ENCODE measurements at regions not wholly inside any gene's neighbourhood (a gene's known extent, or its start where the extent isn't known, plus 50 kb on each side); places are given as distances from the start of the nearest gene placed in this dataset.

- Histone ChIP-seq H3K4me3 (ENCODE audit: low read depth in 1 of 2, low read length in 2 of 2) (no peak overlapping the region), H3K27ac (ENCODE audit: low read length) (no peak overlapping the region), H3K36me3 (ENCODE audit: insufficient read depth, low read length) (no peaks in the 10 kb centered on the region), H3K4me1 (ENCODE audit: insufficient read depth, low read length) (no peaks in the 10 kb centered on the region), H3K9ac (ENCODE audit: low read depth, low read length) (no peak overlapping the region), H2AFZ (ENCODE audit: low read depth, low read length) (no peak overlapping the region), H4K20me1 (ENCODE audit: insufficient read depth, low read length) (no peaks in the 10 kb centered on the region), H3K27me3 (ENCODE audit: insufficient read depth, low read length, poor library complexity) (peaks cover 24% of the 10 kb centered on the region), H3K4me2 (ENCODE audit: insufficient read depth, low read length) (no peak overlapping the region), H3K9me3 (ENCODE audit: insufficient read depth, low read length, severe bottlenecking) (no peaks in the 10 kb centered on the region), H3K79me2 (ENCODE audit: insufficient read depth, low read length) (no peaks in the 10 kb centered on the region)
- TF ChIP-seq EZH2 (IDR thresholded peaks at IDR 0.05; ENCODE audit: borderline replicate concordance, low read depth, low read length, severe bottlenecking) (no peak), CTCF (IDR thresholded peaks at IDR 0.05; ENCODE audit: borderline replicate concordance, extremely low read depth, low read length, poor library complexity, severe bottlenecking) (no peak)
- ATAC-seq (ENCODE audit: insufficient read depth, low read depth) (no peak), DNase-seq (no peak)
Observed at GRCh38 chr20:4300401-4300800, 51.3 kb upstream of the ADRA1D start.

DNA sequence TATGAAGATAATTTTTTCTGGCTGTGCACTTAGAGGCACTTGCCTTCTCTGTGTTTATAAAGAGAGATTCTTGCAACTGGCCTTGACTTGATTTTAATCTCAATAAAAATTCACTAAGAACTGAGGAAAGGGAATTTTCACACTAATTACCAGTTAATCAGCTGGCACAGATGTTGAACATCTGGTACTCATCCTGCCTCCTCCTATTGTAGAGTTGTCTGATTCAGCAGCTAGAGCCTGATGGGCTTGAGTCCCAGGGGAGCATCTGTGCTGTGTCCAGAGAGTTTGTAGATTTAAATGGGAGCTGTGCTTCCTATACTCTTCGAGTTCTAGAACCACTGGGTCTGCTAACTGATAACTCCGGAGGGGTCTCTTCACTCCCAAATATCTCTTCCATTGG, 50.7 kb upstream of the ADRA1D start:
- Histone ChIP-seq H3K27me3 (ENCODE audit: insufficient read depth, low read length, poor library complexity) (peaks cover 30% of the 10 kb centered on the region), H4K20me1 (ENCODE audit: insufficient read depth, low read length) (no peaks in the 10 kb centered on the region), H3K4me2 (ENCODE audit: insufficient read depth, low read length) (no peak overlapping the region), H3K4me3 (ENCODE audit: low read depth in 1 of 2, low read length in 2 of 2) (no peak overlapping the region), H2AFZ (ENCODE audit: low read depth, low read length) (no peak overlapping the region), H3K36me3 (ENCODE audit: insufficient read depth, low read length) (no peaks in the 10 kb centered on the region), H3K9ac (ENCODE audit: low read depth, low read length) (no peak overlapping the region), H3K27ac (ENCODE audit: low read length) (no peak overlapping the region), H3K9me3 (ENCODE audit: insufficient read depth, low read length, severe bottlenecking) (no peaks in the 10 kb centered on the region), H3K4me1 (ENCODE audit: insufficient read depth, low read length) (no peaks in the 10 kb centered on the region), H3K79me2 (ENCODE audit: insufficient read depth, low read length) (no peaks in the 10 kb centered on the region)
- TF ChIP-seq CTCF (IDR thresholded peaks at IDR 0.05; ENCODE audit: borderline replicate concordance, extremely low read depth, low read length, poor library complexity, severe bottlenecking) (no peak), EZH2 (IDR thresholded peaks at IDR 0.05; ENCODE audit: borderline replicate concordance, low read depth, low read length, severe bottlenecking) (no peak)
- DNase-seq (no peak), ATAC-seq (ENCODE audit: insufficient read depth, low read depth) (no peak)

GRCh38 chr20:4299216-4299615, 50.1 kb upstream of the ADRA1D start:
- Histone ChIP-seq H4K20me1 (ENCODE audit: insufficient read depth, low read length) (no peaks in the 10 kb centered on the region), H3K9ac (ENCODE audit: low read depth, low read length) (no peak overlapping the region), H3K36me3 (ENCODE audit: insufficient read depth, low read length) (no peaks in the 10 kb centered on the region), H3K27ac (ENCODE audit: low read length) (no peak overlapping the region), H3K4me2 (ENCODE audit: insufficient read depth, low read length) (no peak overlapping the region), H3K27me3 (ENCODE audit: insufficient read depth, low read length, poor library complexity) (peaks cover 30% of the 10 kb centered on the region), H3K79me2 (ENCODE audit: insufficient read depth, low read length) (no peaks in the 10 kb centered on the region), H3K9me3 (ENCODE audit: insufficient read depth, low read length, severe bottlenecking) (no peaks in the 10 kb centered on the region), H2AFZ (ENCODE audit: low read depth, low read length) (no peak overlapping the region), H3K4me1 (ENCODE audit: insufficient read depth, low read length) (no peaks in the 10 kb centered on the region), H3K4me3 (ENCODE audit: low read depth in 1 of 2, low read length in 2 of 2) (no peak overlapping the region)
- ATAC-seq (ENCODE audit: insufficient read depth, low read depth), result no peak
- DNase-seq, result no peak
- no peak for TF ChIP-seq EZH2 (IDR thresholded peaks at IDR 0.05; ENCODE audit: borderline replicate concordance, low read depth, low read length, severe bottlenecking)

Data from DND-41 (cell line).